Endothelial cell of umbilical vein (primary cell): ENCODE measurements at regions not wholly inside any gene's neighbourhood (a gene's known extent, or its start where the extent isn't known, plus 50 kb on each side); places are given as distances from the start of the nearest gene placed in this dataset.

Experiments
- MYC ChIP-seq: IDR thresholded peaks from one replicate; pipeline ENCODE4 v1.6.1; 2011; ENCODE audit warnings: mild to moderate bottlenecking, low read depth, low read length
- POLR2A ChIP-seq: IDR thresholded peaks from 2 replicates; pipeline ENCODE4 v1.6.1; 2012; ENCODE audit warnings: low read depth, mild to moderate bottlenecking, control low read depth, low read length
- POLR2AphosphoS5 ChIP-seq: IDR thresholded peaks from 2 replicates; pipeline ENCODE4 v1.6.1; 2012; ENCODE audit warnings: low read depth, mild to moderate bottlenecking, control low read depth, low read length, moderate library complexity; ENCODE audit not compliant: insufficient read depth
- TF ChIP-seq, protein P1 (sequence below), 2 donors: IDR thresholded peaks; 1 replicate in 1 of 2; 2 replicates in 1 of 2; pipeline ENCODE4 v1.5.1; 2011; ENCODE audit warnings: low read length in 2 of 2, mild to moderate bottlenecking in 2 of 2, moderate library complexity in 2 of 2, control low read depth in 1 of 2, inconsistent platforms in 1 of 2, low read depth in 1 of 2; ENCODE audit not compliant: insufficient read depth in 1 of 2; ENCODE audit errors: extremely low read depth in 1 of 2

DNA sequence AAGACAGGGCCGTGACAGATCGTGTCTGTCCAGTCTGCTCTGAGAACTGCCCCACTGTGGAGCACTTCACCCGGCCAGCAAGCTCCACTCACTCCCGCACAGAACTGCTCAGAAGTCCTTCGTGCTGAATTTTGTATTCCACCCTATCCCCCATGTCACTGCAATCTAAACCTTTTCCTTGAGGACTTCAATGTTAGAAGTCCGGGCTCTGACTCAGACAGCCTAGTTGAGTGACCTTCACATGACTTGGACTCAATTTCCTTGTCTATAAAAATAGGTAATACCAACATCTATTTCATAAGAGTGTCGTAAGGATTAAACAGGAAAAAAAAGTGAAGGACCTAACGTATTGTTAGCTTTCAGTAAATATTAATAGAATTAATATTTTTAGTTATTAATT lies 161.6 kb downstream of the QRSL1 start:
- TF ChIP-seq MYC = no peak
- TF ChIP-seq, protein P1, sequence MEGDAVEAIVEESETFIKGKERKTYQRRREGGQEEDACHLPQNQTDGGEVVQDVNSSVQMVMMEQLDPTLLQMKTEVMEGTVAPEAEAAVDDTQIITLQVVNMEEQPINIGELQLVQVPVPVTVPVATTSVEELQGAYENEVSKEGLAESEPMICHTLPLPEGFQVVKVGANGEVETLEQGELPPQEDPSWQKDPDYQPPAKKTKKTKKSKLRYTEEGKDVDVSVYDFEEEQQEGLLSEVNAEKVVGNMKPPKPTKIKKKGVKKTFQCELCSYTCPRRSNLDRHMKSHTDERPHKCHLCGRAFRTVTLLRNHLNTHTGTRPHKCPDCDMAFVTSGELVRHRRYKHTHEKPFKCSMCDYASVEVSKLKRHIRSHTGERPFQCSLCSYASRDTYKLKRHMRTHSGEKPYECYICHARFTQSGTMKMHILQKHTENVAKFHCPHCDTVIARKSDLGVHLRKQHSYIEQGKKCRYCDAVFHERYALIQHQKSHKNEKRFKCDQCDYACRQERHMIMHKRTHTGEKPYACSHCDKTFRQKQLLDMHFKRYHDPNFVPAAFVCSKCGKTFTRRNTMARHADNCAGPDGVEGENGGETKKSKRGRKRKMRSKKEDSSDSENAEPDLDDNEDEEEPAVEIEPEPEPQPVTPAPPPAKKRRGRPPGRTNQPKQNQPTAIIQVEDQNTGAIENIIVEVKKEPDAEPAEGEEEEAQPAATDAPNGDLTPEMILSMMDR (IDR thresholded peaks at IDR 0.05; ENCODE audit: extremely low read depth in 1 of 2, insufficient read depth in 1 of 2, low read depth in 1 of 2, low read length in 2 of 2) = no peak
- no peak for TF ChIP-seq POLR2A
- no peak for TF ChIP-seq POLR2AphosphoS5
